ENCODE measurements at regions not wholly inside any gene's neighbourhood (a gene's known extent, or its start where the extent isn't known, plus 50 kb on each side); places are given as distances from the start of the nearest gene placed in this dataset.

GRCh38 chr18:47331641-47332040 is 80.2 kb upstream of the SKOR2 start:
- no peak for TF ChIP-seq CREM (IDR thresholded peaks at IDR 0.05)
- no peak for TF ChIP-seq CREM (CRISPR knock-in tag; IDR thresholded peaks at IDR 0.05)
- no peak for TF ChIP-seq SAFB2 (CRISPR knock-in tag; IDR thresholded peaks at IDR 0.05; ENCODE audit: borderline replicate concordance, low read depth)
- TF ChIP-seq, protein P1, sequence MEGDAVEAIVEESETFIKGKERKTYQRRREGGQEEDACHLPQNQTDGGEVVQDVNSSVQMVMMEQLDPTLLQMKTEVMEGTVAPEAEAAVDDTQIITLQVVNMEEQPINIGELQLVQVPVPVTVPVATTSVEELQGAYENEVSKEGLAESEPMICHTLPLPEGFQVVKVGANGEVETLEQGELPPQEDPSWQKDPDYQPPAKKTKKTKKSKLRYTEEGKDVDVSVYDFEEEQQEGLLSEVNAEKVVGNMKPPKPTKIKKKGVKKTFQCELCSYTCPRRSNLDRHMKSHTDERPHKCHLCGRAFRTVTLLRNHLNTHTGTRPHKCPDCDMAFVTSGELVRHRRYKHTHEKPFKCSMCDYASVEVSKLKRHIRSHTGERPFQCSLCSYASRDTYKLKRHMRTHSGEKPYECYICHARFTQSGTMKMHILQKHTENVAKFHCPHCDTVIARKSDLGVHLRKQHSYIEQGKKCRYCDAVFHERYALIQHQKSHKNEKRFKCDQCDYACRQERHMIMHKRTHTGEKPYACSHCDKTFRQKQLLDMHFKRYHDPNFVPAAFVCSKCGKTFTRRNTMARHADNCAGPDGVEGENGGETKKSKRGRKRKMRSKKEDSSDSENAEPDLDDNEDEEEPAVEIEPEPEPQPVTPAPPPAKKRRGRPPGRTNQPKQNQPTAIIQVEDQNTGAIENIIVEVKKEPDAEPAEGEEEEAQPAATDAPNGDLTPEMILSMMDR (CRISPR knock-in tag; IDR thresholded peaks at IDR 0.05), result no peak
- no peak for TF ChIP-seq GABPA (IDR thresholded peaks at IDR 0.05; ENCODE audit: low read depth, low read length)
- no peak for TF ChIP-seq GABPA (CRISPR knock-in tag; IDR thresholded peaks at IDR 0.05; ENCODE audit: low read depth)
- TF ChIP-seq, protein P2, sequence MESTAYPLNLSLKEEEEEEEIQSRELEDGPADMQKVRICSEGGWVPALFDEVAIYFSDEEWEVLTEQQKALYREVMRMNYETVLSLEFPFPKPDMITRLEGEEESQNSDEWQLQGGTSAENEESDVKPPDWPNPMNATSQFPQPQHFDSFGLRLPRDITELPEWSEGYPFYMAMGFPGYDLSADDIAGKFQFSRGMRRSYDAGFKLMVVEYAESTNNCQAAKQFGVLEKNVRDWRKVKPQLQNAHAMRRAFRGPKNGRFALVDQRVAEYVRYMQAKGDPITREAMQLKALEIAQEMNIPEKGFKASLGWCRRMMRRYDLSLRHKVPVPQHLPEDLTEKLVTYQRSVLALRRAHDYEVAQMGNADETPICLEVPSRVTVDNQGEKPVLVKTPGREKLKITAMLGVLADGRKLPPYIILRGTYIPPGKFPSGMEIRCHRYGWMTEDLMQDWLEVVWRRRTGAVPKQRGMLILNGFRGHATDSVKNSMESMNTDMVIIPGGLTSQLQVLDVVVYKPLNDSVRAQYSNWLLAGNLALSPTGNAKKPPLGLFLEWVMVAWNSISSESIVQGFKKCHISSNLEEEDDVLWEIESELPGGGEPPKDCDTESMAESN (CRISPR knock-in tag; conservative IDR thresholded peaks at IDR 0.05), result no peak
- no peak for TF ChIP-seq ZNF446 (CRISPR knock-in tag; IDR thresholded peaks at IDR 0.05)
- TF ChIP-seq HHEX (CRISPR knock-in tag; IDR thresholded peaks at IDR 0.05), result no peak
- TF ChIP-seq POLR2AphosphoS2 (IDR thresholded peaks at IDR 0.05; ENCODE audit: low read depth, low read length), result no peak
- no peak for TF ChIP-seq ZNF180 (CRISPR knock-in tag; IDR thresholded peaks at IDR 0.05; ENCODE audit: borderline replicate concordance, low read depth)
- no peak for TF ChIP-seq E2F1 (CRISPR knock-in tag; IDR thresholded peaks at IDR 0.05)
- TF ChIP-seq ATM (IDR thresholded peaks at IDR 0.05; ENCODE audit: borderline replicate concordance), result no peak
- no peak for TF ChIP-seq REST (IDR thresholded peaks at IDR 0.05; ENCODE audit: borderline replicate concordance in 1 of 2, low read depth in 1 of 2, low read length in 2 of 2)
